Fibroblast of skin of left quadriceps (primary cell): ENCODE measurements at regions not wholly inside any gene's neighbourhood (a gene's known extent, or its start where the extent isn't known, plus 50 kb on each side); places are given as distances from the start of the nearest gene placed in this dataset.

Source experiments
- DNase-seq, 2 experiments: peaks; one replicate each; pipeline ENCODE4 v3.0.0-alpha.2; 2013; ENCODE audit warnings: low read depth in 2 of 2

GRCh38 chr15:46548989-46549388 is 914.2 kb downstream of the SQOR start:
- no peak for DNase-seq

- DNase-seq = no peak
Measured at GRCh38 chr15:46552316-46552715, 917.5 kb downstream of the SQOR start.

- no peak for DNase-seq
Measured at GRCh38 chr15:46555547-46555946, 920.7 kb downstream of the SQOR start.

GRCh38 chr15:46556010-46556409 is 921.2 kb downstream of the SQOR start:
- DNase-seq = no peak

GRCh38 chr15:46556559-46557379 is 921.9 kb downstream of the SQOR start:
- no peak for DNase-seq

- no peak for DNase-seq
Measured at GRCh38 chr15:46567968-46568367, 933.1 kb downstream of the SQOR start.

GRCh38 chr15:46569781-46570180 is 935.0 kb downstream of the SQOR start:
- DNase-seq = no peak

GRCh38 chr15:46576646-46577395 is 942.0 kb downstream of the SQOR start:
- DNase-seq = no peak

GRCh38 chr15:46577767-46578166 is 942.9 kb downstream of the SQOR start:
- DNase-seq = no peak

- no peak for DNase-seq
Measured at GRCh38 chr15:46580487-46580886, 945.7 kb downstream of the SQOR start.

GRCh38 chr15:46580924-46581323 is 946.1 kb downstream of the SQOR start:
- DNase-seq = no peak

GRCh38 chr15:46589088-46589487 is 954.3 kb downstream of the SQOR start:
- no peak for DNase-seq

GRCh38 chr15:46591462-46591861 is 956.6 kb downstream of the SQOR start:
- no peak for DNase-seq

GRCh38 chr15:46595016-46595415 is 960.2 kb downstream of the SQOR start:
- no peak for DNase-seq

- DNase-seq = no peak
Measured at GRCh38 chr15:46607077-46607476, 972.2 kb downstream of the SQOR start.

- DNase-seq = no peak
Measured at GRCh38 chr15:46616033-46616432, 981.2 kb downstream of the SQOR start.

GRCh38 chr15:46617507-46617906 is 982.7 kb downstream of the SQOR start:
- no peak for DNase-seq

GRCh38 chr15:46618984-46619383 is 984.2 kb downstream of the SQOR start:
- DNase-seq = no peak

GRCh38 chr15:46620392-46621013 is 985.7 kb downstream of the SQOR start:
- no peak for DNase-seq

- no peak for DNase-seq
Measured at GRCh38 chr15:46622851-46623250, 988.0 kb downstream of the SQOR start.

- DNase-seq = peak in 1 of 2 experiments; percentile 4
Measured at GRCh38 chr15:46636206-46636605, 1001.4 kb downstream of the SQOR start.
